GM23338 (cell line): ENCODE measurements at regions not wholly inside any gene's neighbourhood (a gene's known extent, or its start where the extent isn't known, plus 50 kb on each side); places are given as distances from the start of the nearest gene placed in this dataset.

Experiments
- ATAC-seq: fragments of 200-7000 bp; cut with Tn5 transposase; 3 replicates; pipeline ENCODE4 v1.9.1; 2020
- DNase-seq: peaks from one replicate; pipeline ENCODE4 v3.0.0-alpha.2; 2015; ENCODE audit warnings: low spot score
- H2AFZ ChIP-seq: fragments of 200-600 bp; sonication (generic); 2 replicates; pipeline ENCODE4 v1.8.0; 2016; ENCODE audit warnings: antibody characterized with exemption, mild to moderate bottlenecking, moderate library complexity
- H3F3A ChIP-seq: fragments of 200-600 bp; sonication (generic); replicated peaks from 2 replicates; pipeline ENCODE4 v1.8.0; 2017; ENCODE audit warnings: antibody characterized with exemption, mixed run types, low read depth
- H3K27ac ChIP-seq: fragments of 200-600 bp; sonication (generic); 2 replicates; pipeline ENCODE4 v1.6.1; 2016; ENCODE audit warnings: low read depth
- H3K27me3 ChIP-seq: fragments of 200-600 bp; sonication (generic); 2 replicates; pipeline ENCODE4 v1.8.0; 2016; ENCODE audit warnings: mild to moderate bottlenecking, mixed run types, moderate library complexity; ENCODE audit not compliant: insufficient read depth
- H3K36me3 ChIP-seq: fragments of 200-600 bp; sonication (generic); 2 replicates; pipeline ENCODE4 v1.8.0; 2016; ENCODE audit warnings: mild to moderate bottlenecking; ENCODE audit not compliant: insufficient read depth
- H3K4me1 ChIP-seq: fragments of 200-600 bp; sonication (generic); 2 replicates; pipeline ENCODE4 v1.8.0; 2016; ENCODE audit warnings: mild to moderate bottlenecking, moderate library complexity; ENCODE audit not compliant: insufficient read depth
- H3K4me2 ChIP-seq: fragments of 200-600 bp; sonication (generic); 2 replicates; pipeline ENCODE4 v1.7.1; 2017; ENCODE audit warnings: mixed run types
- H3K4me3 ChIP-seq: fragments of 200-600 bp; sonication (generic); 2 replicates; pipeline ENCODE4 v1.6.1; 2016; ENCODE audit warnings: mixed run types
- H3K79me2 ChIP-seq: fragments of 200-600 bp; sonication (generic); replicated peaks from 2 replicates; pipeline ENCODE4 v1.8.0; 2017; ENCODE audit warnings: mild to moderate bottlenecking; ENCODE audit not compliant: insufficient read depth
- H3K9me2 ChIP-seq: fragments of 200-600 bp; sonication (generic); 2 replicates; pipeline ENCODE4 v1.8.0; 2017; ENCODE audit not compliant: insufficient read depth
- H4K20me1 ChIP-seq: fragments of 200-600 bp; sonication (generic); replicated peaks from 2 replicates; pipeline ENCODE4 v1.8.0; 2017; ENCODE audit warnings: mild to moderate bottlenecking; ENCODE audit not compliant: insufficient read depth
- H3K27ac Mint-ChIP-seq: 2 replicates; pipeline ENCODE4 v1.8.0; 2020; ENCODE audit warnings: inconsistent platforms, mild to moderate bottlenecking, moderate library complexity, mixed read lengths
- H3K27me3 Mint-ChIP-seq: 3 replicates; pipeline ENCODE4 v1.8.0; 2022; ENCODE audit warnings: low read depth, mild to moderate bottlenecking, moderate library complexity, mixed read lengths, inconsistent platforms; ENCODE audit not compliant: insufficient read depth, poor library complexity
- H3K36me3 Mint-ChIP-seq: 3 replicates; pipeline ENCODE4 v1.8.0; 2021; ENCODE audit warnings: low read depth, mild to moderate bottlenecking, inconsistent platforms, moderate library complexity, mixed read lengths
- H3K4me1 Mint-ChIP-seq: 3 replicates; pipeline ENCODE4 v1.8.0; 2020; ENCODE audit warnings: mild to moderate bottlenecking, inconsistent platforms, mixed read lengths
- H3K4me3 Mint-ChIP-seq: 3 replicates; pipeline ENCODE4 v1.8.0; 2021; ENCODE audit warnings: moderate library complexity, mild to moderate bottlenecking, inconsistent platforms, mixed read lengths
- H3K9me3 Mint-ChIP-seq: 3 replicates; pipeline ENCODE4 v1.8.0; 2020; ENCODE audit warnings: moderate library complexity, mild to moderate bottlenecking, inconsistent platforms, mixed read lengths
- CREB1 ChIP-seq: fragments of 250-450 bp; sonication (Bioruptor Pico); IDR thresholded peaks from 2 replicates; pipeline ENCODE4 v1.5.0; 2020; ENCODE audit warnings: low read depth, mild to moderate bottlenecking, moderate library complexity
- CTCF ChIP-seq, 2 experiments: fragments of 200-600 bp in 1 of 2; sonication (generic) in 1 of 2; conservative IDR thresholded peaks; 2 replicates each; pipeline versions ENCODE4 v1.5.1 to v1.6.1; 2016 to 2017; ENCODE audit warnings: antibody characterized with exemption in 2 of 2, low read depth in 2 of 2, mild to moderate bottlenecking in 2 of 2, moderate library complexity in 1 of 2
- ETS1 ChIP-seq: IDR thresholded peaks from 2 replicates; pipeline ENCODE4 v1.6.1; 2016; ENCODE audit warnings: antibody characterized with exemption
- EZH2 ChIP-seq: fragments of 200-600 bp; sonication (generic); IDR thresholded peaks from one replicate; pipeline ENCODE4 v1.8.0; 2017; ENCODE audit warnings: antibody characterized with exemption, mild to moderate bottlenecking, low read depth; ENCODE audit not compliant: unreplicated experiment
- EZH2phosphoT487 ChIP-seq: fragments of 200-600 bp; sonication (generic); IDR thresholded peaks from one replicate; pipeline ENCODE4 v1.8.1; 2018; ENCODE audit warnings: antibody characterized with exemption; ENCODE audit not compliant: unreplicated experiment
- JUNB ChIP-seq: IDR thresholded peaks from one replicate; pipeline ENCODE4 v1.6.1; 2016; ENCODE audit warnings: antibody characterized with exemption; ENCODE audit not compliant: unreplicated experiment
- NANOG ChIP-seq: IDR thresholded peaks from 2 replicates; pipeline ENCODE4 v1.6.1; 2016; ENCODE audit warnings: antibody characterized with exemption, borderline replicate concordance
- POLR2AphosphoS5 ChIP-seq: IDR thresholded peaks from 2 replicates; pipeline ENCODE4 v1.6.1; 2016; ENCODE audit warnings: antibody characterized with exemption, low read depth
- REST ChIP-seq: IDR thresholded peaks from one replicate; pipeline ENCODE4 v1.6.1; 2018; ENCODE audit warnings: antibody characterized with exemption; ENCODE audit not compliant: unreplicated experiment
- STAT1 ChIP-seq: IDR thresholded peaks from one replicate; pipeline ENCODE4 v1.6.1; 2016; ENCODE audit warnings: antibody characterized with exemption; ENCODE audit not compliant: unreplicated experiment
- ZNF331 ChIP-seq: fragments of 250-450 bp; sonication (Bioruptor Pico); IDR thresholded peaks from 2 replicates; pipeline ENCODE4 v1.5.0; 2020; ENCODE audit warnings: low read depth, mild to moderate bottlenecking, moderate library complexity

- no peaks in the 10 kb centered on the region for H3K36me3 ChIP-seq
- peaks cover 10% of the 10 kb centered on the region; the same call in 1 of the 2 replicates for H3K79me2 ChIP-seq
- H3K4me3 ChIP-seq, result no peak overlapping the region
- H3K4me3 Mint-ChIP-seq, result no peak overlapping the region
- H3K36me3 Mint-ChIP-seq, result no peaks in the 10 kb centered on the region
- no peak overlapping the region for H2AFZ ChIP-seq
- no peaks in the 10 kb centered on the region for H3K27me3 ChIP-seq
- no peaks in the 10 kb centered on the region for H3K4me1 Mint-ChIP-seq
- H4K20me1 ChIP-seq, result no peaks in the 10 kb centered on the region; the same call in 1 of the 2 replicates
- H3K4me1 ChIP-seq, result no peaks in the 10 kb centered on the region
- TF ChIP-seq STAT1 (no peak), REST (no peak), EZH2phosphoT487 (no peak), NANOG (no peak), JUNB (no peak), EZH2 (no peak)
- no peaks in the 10 kb centered on the region for H3K9me3 Mint-ChIP-seq
- H3K27ac Mint-ChIP-seq, result no peak overlapping the region
- DNase-seq (no peak), ATAC-seq (no peak)
- H3K4me2 ChIP-seq, result no peak overlapping the region
- no peaks in the 10 kb centered on the region for H3F3A ChIP-seq
- H3K27ac ChIP-seq, result no peak overlapping the region
- no peaks in the 10 kb centered on the region for H3K9me2 ChIP-seq
- H3K27me3 Mint-ChIP-seq, result peaks cover 2% of the 10 kb centered on the region
Measured at GRCh38 chr15:62437753-62438152, 272.7 kb upstream of the C2CD4B start.

GRCh38 chr15:62439543-62440016, 274.5 kb upstream of the C2CD4B start:
- H3K27ac ChIP-seq, result no peak overlapping the region
- H3K4me3 ChIP-seq, result no peak overlapping the region
- H3K36me3 Mint-ChIP-seq, result no peaks in the 10 kb centered on the region
- no peaks in the 10 kb centered on the region for H3K27me3 ChIP-seq
- H4K20me1 ChIP-seq, result no peaks in the 10 kb centered on the region; the same call in none of the 2 replicates
- H3K4me1 ChIP-seq, result no peaks in the 10 kb centered on the region
- no peak for DNase-seq
- H3K36me3 ChIP-seq, result no peaks in the 10 kb centered on the region
- peaks cover 10% of the 10 kb centered on the region; the same call in 1 of the 2 replicates for H3K79me2 ChIP-seq
- H2AFZ ChIP-seq, result no peak overlapping the region
- no peak overlapping the region for H3K4me2 ChIP-seq
- H3K27ac Mint-ChIP-seq, result no peak overlapping the region
- H3K4me1 Mint-ChIP-seq, result no peaks in the 10 kb centered on the region
- H3K4me3 Mint-ChIP-seq, result no peak overlapping the region
- no peak for ATAC-seq
- H3K9me2 ChIP-seq, result no peaks in the 10 kb centered on the region; the same call in 1 of the 2 replicates
- no peaks in the 10 kb centered on the region for H3F3A ChIP-seq
- peaks cover 5% of the 10 kb centered on the region for H3K27me3 Mint-ChIP-seq
- no peaks in the 10 kb centered on the region for H3K9me3 Mint-ChIP-seq
- no peak for TF ChIP-seq JUNB
- no peak for TF ChIP-seq CREB1 (CRISPR knock-in tag)
- TF ChIP-seq ETS1, result no peak
- TF ChIP-seq POLR2AphosphoS5, result no peak
- TF ChIP-seq CTCF (conservative IDR thresholded peaks at IDR 0.05; ENCODE audit: low read depth in 2 of 2), result no peak
- no peak for TF ChIP-seq STAT1
- TF ChIP-seq ZNF331, result no peak
- no peak for TF ChIP-seq NANOG
